Heart left ventricle (tissue), 16 donors: ENCODE measurements at regions not wholly inside any gene's neighbourhood (a gene's known extent, or its start where the extent isn't known, plus 50 kb on each side); places are given as distances from the start of the nearest gene placed in this dataset.

Experiments used
- ATAC-seq, 4 donors: fragments of 200-7000 bp; cut with Tn5 transposase; one replicate each; pipeline ENCODE4 v1.9.1; 2020 to 2022; ENCODE audit warnings: moderate library complexity in 4 of 4, mild to moderate bottlenecking in 3 of 4, moderate number of reproducible peaks in 1 of 4
- DNase-seq, 5 donors: peaks; one replicate each; pipeline ENCODE4 v3.0.0-alpha.2; 2020
- H3K27ac ChIP-seq, 12 donors: fragments of 200-600 bp; sonication (generic) in 4 of 12; one replicate each; pipeline versions ENCODE4 v1.5.0 to v1.8.0; 2016 to 2022; ENCODE audit warnings: mild to moderate bottlenecking in 2 of 12
- H3K27me3 ChIP-seq, 9 donors: fragments of 200-600 bp; sonication (generic) in 2 of 9; one replicate each; pipeline versions ENCODE4 v1.5.1 to v1.8.0; 2016 to 2022; ENCODE audit warnings: mild to moderate bottlenecking in 3 of 9
- H3K36me3 ChIP-seq, 9 donors: fragments of 200-600 bp; sonication (generic) in 2 of 9; one replicate each; pipeline versions ENCODE4 v1.5.0 to v1.8.0; 2018 to 2022; ENCODE audit warnings: mild to moderate bottlenecking in 2 of 9
- H3K4me1 ChIP-seq, 12 donors: fragments of 200-600 bp; sonication (generic) in 4 of 12; one replicate each; pipeline versions ENCODE4 v1.5.0 to v1.8.0; 2016 to 2022; ENCODE audit warnings: mild to moderate bottlenecking in 3 of 12
- H3K4me3 ChIP-seq, 12 donors: fragments of 200-600 bp; sonication (generic) in 4 of 12; one replicate each; pipeline versions ENCODE4 v1.5.0 to v1.8.0; 2017 to 2022; ENCODE audit warnings: mild to moderate bottlenecking in 9 of 12, moderate library complexity in 4 of 12
- H3K9me3 ChIP-seq, 12 donors: fragments of 200-600 bp; sonication (generic) in 4 of 12; one replicate each; pipeline versions ENCODE4 v1.5.0 to v1.8.0; 2016 to 2022; ENCODE audit warnings: mild to moderate bottlenecking in 1 of 12
- CTCF ChIP-seq, 12 donors: fragments of 200-600 bp; sonication (generic) in 4 of 12; IDR thresholded peaks; one replicate each; pipeline versions ENCODE4 v1.5.0 to v1.8.0; 2018 to 2022; ENCODE audit warnings: antibody characterized with exemption in 12 of 12, mild to moderate bottlenecking in 5 of 12
- POLR2A ChIP-seq, 2 donors: fragments of 450-650 bp; IDR thresholded peaks; one replicate each; pipeline ENCODE4 v1.6.1; 2017; ENCODE audit warnings: antibody characterized with exemption in 2 of 2, mild to moderate bottlenecking in 2 of 2, moderate library complexity in 2 of 2
- WGBS, 4 donors: extraction: QIAGEN DNeasy Blood & Tissue Kit in 2 of 4; methylation state at CpG; one replicate each; pipeline versions ENCODE4 v1.1.5 to v1.1.7; 2013 to 2018; 5-methylcytosine and 5-hydroxymethylcytosine counted together
- intact Hi-C, 10 donors: fragments of 100-400 bp; cut with DNase I; formaldehyde crosslinking; loops; one replicate each; pipeline versions ENCODE4 v1.11.1 to v1.14.2; 2022
- donor health status: ischemic (EF 13 %, LVEDD 7.1; RV severe dilation, severe dysfunction).
- donor health status: healthy with polysubstance abuse.
- donor health status: DM: no; HTN: yes; CAD: no.
- donor health status: DM: no; HTN: no; CAD: no.
- donor health status: ischemic (EF 25% LVEDD 6.9; RV normal size, moderate dysfunction).
- donor health status: ischemic (EF 25% LVEDD 5.7; RV mildly dilated, moderate dysfunction).
- donor health status: healthy.
- donor health status: DM: yes; HTN: yes; CAD: no.
- donor health status: ischemic (EF 35%, LVEDD 5.7; RV mildly dilated, moderate dysfunction).
- donor health status: nonischemic (EF 11% LVEDD 7.7; RV severe dilation, severe dysfunction).
- donor health status: DM: yes; HTN: yes; CAD: no.
- donor health status: PGD.
- donor health status: ischemic (EF 29% LVEDD 5.4; RV normal size, mild dysfunction).
- donor health status: nonischemic (EF 23%, LVEDD 6.1; RV moderate dilation, normal function).

DNA sequence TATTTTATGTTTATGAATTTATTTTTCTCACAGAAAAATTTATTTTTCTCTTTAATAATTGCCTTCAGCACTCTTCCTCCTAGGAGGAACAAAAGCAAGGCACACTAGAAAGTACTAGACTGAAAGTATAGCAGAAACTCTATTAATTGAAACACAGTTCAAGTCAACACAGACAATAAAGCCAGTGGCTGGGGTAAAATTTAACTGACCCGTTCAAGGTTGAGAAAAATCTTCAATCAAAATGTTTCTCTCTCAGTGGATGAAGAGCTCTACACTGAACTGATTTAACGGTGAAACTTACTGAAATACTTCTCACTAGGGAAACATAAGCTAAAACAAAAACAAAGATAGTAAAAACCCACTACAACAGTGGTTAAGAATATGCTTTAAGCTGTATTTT lies 230.1 kb upstream of the MIR17HG start:
- 80 to 86% (median 83%) methylated on average over 2 of the region's 2 CpGs for WGBS, 4 donors
- Histone ChIP-seq H3K4me1 (no peaks in the 10 kb centered on the region), H3K4me3 (no peak overlapping the region), H3K36me3 (no peaks in the 10 kb centered on the region), H3K27me3 (no peaks in the 10 kb centered on the region), H3K27ac (no peak overlapping the region), H3K9me3 (no peaks in the 10 kb centered on the region)
- intact Hi-C loops: no loop called here
- DNase-seq (no peak), ATAC-seq (no peak)
- TF ChIP-seq POLR2A (IDR thresholded peaks at IDR 0.05): no peak
- no peak for TF ChIP-seq CTCF (IDR thresholded peaks at IDR 0.05)

DNA sequence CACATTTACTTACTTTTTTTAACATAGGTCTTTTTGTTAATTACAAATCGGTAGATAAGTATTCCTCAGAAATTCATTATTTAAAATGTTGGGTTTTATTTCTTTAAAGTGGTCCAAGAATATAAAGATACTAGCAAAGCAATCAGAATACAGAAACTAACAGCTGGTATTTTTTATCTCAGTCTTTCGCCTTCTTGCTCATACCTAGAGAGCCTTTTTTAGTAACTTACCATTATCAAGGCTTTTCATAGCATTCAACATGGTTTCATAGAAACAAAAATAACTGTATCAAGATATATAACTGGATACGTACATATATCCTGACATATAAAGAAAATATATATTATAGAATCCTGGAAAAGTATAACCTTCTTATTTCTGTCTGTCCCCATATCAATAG lies 227.8 kb upstream of the MIR17HG start:
- Histone ChIP-seq H3K27ac (no peak overlapping the region), H3K4me3 (no peak overlapping the region), H3K4me1 (no peaks in the 10 kb centered on the region), H3K36me3 (no peaks in the 10 kb centered on the region), H3K9me3 (no peaks in the 10 kb centered on the region), H3K27me3 (no peaks in the 10 kb centered on the region)
- ATAC-seq: no peak
- intact Hi-C loops: no loop called here
- TF ChIP-seq POLR2A (IDR thresholded peaks at IDR 0.05): no peak
- DNase-seq: no peak
- WGBS, 4 donors: 90 to 93% (median 93%) methylated on average over 3 of the region's 3 CpGs

- no peaks in the 10 kb centered on the region for H3K4me1 ChIP-seq
- WGBS, 4 donors: 95 to 100% (median 97%) methylated on average over 1 of the region's 1 CpG
- no peak for DNase-seq
- peaks cover 0 to 3% (median 0%) of the 10 kb centered on the region in 9 donors for H3K27me3 ChIP-seq
- no peaks in the 10 kb centered on the region for H3K36me3 ChIP-seq
- H3K9me3 ChIP-seq: no peaks in the 10 kb centered on the region
- intact Hi-C loops: no loop called here
- TF ChIP-seq POLR2A (IDR thresholded peaks at IDR 0.05) (no peak), CTCF (IDR thresholded peaks at IDR 0.05) (no peak)
- ATAC-seq: no peak
- no peak overlapping the region for H3K4me3 ChIP-seq
- H3K27ac ChIP-seq: no peak overlapping the region
Observed at GRCh38 chr13:91122766-91123165, 224.7 kb upstream of the MIR17HG start.

- DNase-seq: no peak
- intact Hi-C loops: no loop called here
- Histone ChIP-seq H3K4me3 (no peak overlapping the region), H3K27me3 (peaks cover 0 to 3% (median 0%) of the 10 kb centered on the region in 9 donors), H3K9me3 (no peaks in the 10 kb centered on the region), H3K4me1 (no peaks in the 10 kb centered on the region), H3K36me3 (no peaks in the 10 kb centered on the region), H3K27ac (no peak overlapping the region)
- WGBS, 4 donors: 32 to 41% (median 36%) methylated on average over 5 of the region's 5 CpGs
- TF ChIP-seq CTCF (IDR thresholded peaks at IDR 0.05): no peak
- TF ChIP-seq POLR2A (IDR thresholded peaks at IDR 0.05): no peak
- ATAC-seq: no peak
Observed at GRCh38 chr13:91123456-91124127, 223.9 kb upstream of the MIR17HG start.

GRCh38 chr13:91126806-91127205 lies 220.7 kb upstream of the MIR17HG start:
- H3K9me3 ChIP-seq: peaks cover 0 to under 1% (median 0%) of the 10 kb centered on the region in 12 donors
- no peaks in the 10 kb centered on the region for H3K4me1 ChIP-seq
- ATAC-seq: no peak
- WGBS, 4 donors: 62 to 80% (median 77%) methylated on average over 4 of the region's 4 CpGs
- H3K4me3 ChIP-seq: no peak overlapping the region
- H3K27ac ChIP-seq: no peak overlapping the region
- DNase-seq: no peak
- TF ChIP-seq POLR2A (IDR thresholded peaks at IDR 0.05): no peak
- no peak for TF ChIP-seq CTCF (IDR thresholded peaks at IDR 0.05)
- H3K27me3 ChIP-seq: peaks cover 0 to 3% (median 0%) of the 10 kb centered on the region in 9 donors
- no peaks in the 10 kb centered on the region for H3K36me3 ChIP-seq
- intact Hi-C loops: no loop called here
